K562 (cell line): ENCODE measurements at regions not wholly inside any gene's neighbourhood (a gene's known extent, or its start where the extent isn't known, plus 50 kb on each side); places are given as distances from the start of the nearest gene placed in this dataset.
"Not testable (repeated sequence)": the region's sequence is repeated elsewhere in the genome, so short reads cannot be mapped to it uniquely, and the experiment has no call there.

ENCODE experiments used
- CTCF ChIP-seq, 3 experiments: IDR thresholded peaks in 2 of 3; conservative IDR thresholded peaks in 1 of 3; 2 replicates each; pipeline ENCODE4 v1.5.1; 2011 to 2012; ENCODE audit warnings: low read length in 3 of 3, mild to moderate bottlenecking in 3 of 3, control low read depth in 2 of 3, improper control_type of control experiment in 1 of 3, inconsistent platforms in 1 of 3, low read depth in 1 of 3, mixed read lengths in 1 of 3, moderate library complexity in 1 of 3; ENCODE audit not compliant: insufficient read depth in 2 of 3
- EZH2 ChIP-seq: IDR thresholded peaks from 2 replicates; pipeline ENCODE4 v1.6.1; 2012; ENCODE audit warnings: low read depth, mild to moderate bottlenecking, inconsistent platforms, low read length, borderline replicate concordance
- FOXJ3 ChIP-seq: sonication (generic); formaldehyde crosslinking; IDR thresholded peaks from 2 replicates; pipeline ENCODE4 v1.4.0; 2020; ENCODE audit warnings: mild to moderate bottlenecking, missing genetic modification reagents
- LCOR ChIP-seq: sonication (generic); formaldehyde crosslinking; IDR thresholded peaks from 2 replicates; pipeline ENCODE4 v1.8.0; 2022; ENCODE audit warnings: mild to moderate bottlenecking, missing genetic modification reagents
- POLR2AphosphoS5 ChIP-seq: IDR thresholded peaks from 2 replicates; pipeline ENCODE4 v1.6.1; 2011; ENCODE audit warnings: mild to moderate bottlenecking, low read depth, low read length, moderate library complexity; ENCODE audit not compliant: control insufficient read depth, insufficient read depth
- POU5F1 ChIP-seq: fragments of 150-350 bp; IDR thresholded peaks from 2 replicates; pipeline ENCODE4 v1.6.1; 2014; ENCODE audit warnings: borderline replicate concordance, low read length, low read depth, mild to moderate bottlenecking; ENCODE audit not compliant: partially characterized antibody
- RCOR1 ChIP-seq, 2 experiments: IDR thresholded peaks; 2 replicates each; pipeline ENCODE4 v1.6.1; 2012; ENCODE audit warnings: low read depth in 2 of 2, low read length in 2 of 2, borderline replicate concordance in 1 of 2, improper control_type of control experiment in 1 of 2
- SREBF2 ChIP-seq: sonication (generic); formaldehyde crosslinking; IDR thresholded peaks from 2 replicates; pipeline ENCODE4 v1.4.0; 2020; ENCODE audit warnings: mild to moderate bottlenecking, missing genetic modification reagents
- TAF1 ChIP-seq: IDR thresholded peaks from 2 replicates; pipeline ENCODE4 v1.6.1; 2011; ENCODE audit warnings: mild to moderate bottlenecking, low read length, moderate library complexity; ENCODE audit not compliant: insufficient read depth, control insufficient read depth, severe bottlenecking; ENCODE audit errors: extremely low read depth
- ZC3H11A ChIP-seq: IDR thresholded peaks from 2 replicates; pipeline ENCODE4 v1.6.1; 2012; ENCODE audit warnings: low read depth, low read length, improper control_type of control experiment
- ZNF274 ChIP-seq: IDR thresholded peaks from 2 replicates; pipeline ENCODE4 v1.6.1; 2011; ENCODE audit warnings: low read depth, mild to moderate bottlenecking, low read length, moderate library complexity, borderline replicate concordance
- ZNF316 ChIP-seq: fragments of 450-650 bp; IDR thresholded peaks from 2 replicates; pipeline ENCODE4 v1.6.1; 2016
- TF ChIP-seq, protein P1 (sequence below): sonication (generic); formaldehyde crosslinking; IDR thresholded peaks from 2 replicates; pipeline ENCODE4 v1.8.1; 2022; ENCODE audit warnings: missing genetic modification reagents

DNA sequence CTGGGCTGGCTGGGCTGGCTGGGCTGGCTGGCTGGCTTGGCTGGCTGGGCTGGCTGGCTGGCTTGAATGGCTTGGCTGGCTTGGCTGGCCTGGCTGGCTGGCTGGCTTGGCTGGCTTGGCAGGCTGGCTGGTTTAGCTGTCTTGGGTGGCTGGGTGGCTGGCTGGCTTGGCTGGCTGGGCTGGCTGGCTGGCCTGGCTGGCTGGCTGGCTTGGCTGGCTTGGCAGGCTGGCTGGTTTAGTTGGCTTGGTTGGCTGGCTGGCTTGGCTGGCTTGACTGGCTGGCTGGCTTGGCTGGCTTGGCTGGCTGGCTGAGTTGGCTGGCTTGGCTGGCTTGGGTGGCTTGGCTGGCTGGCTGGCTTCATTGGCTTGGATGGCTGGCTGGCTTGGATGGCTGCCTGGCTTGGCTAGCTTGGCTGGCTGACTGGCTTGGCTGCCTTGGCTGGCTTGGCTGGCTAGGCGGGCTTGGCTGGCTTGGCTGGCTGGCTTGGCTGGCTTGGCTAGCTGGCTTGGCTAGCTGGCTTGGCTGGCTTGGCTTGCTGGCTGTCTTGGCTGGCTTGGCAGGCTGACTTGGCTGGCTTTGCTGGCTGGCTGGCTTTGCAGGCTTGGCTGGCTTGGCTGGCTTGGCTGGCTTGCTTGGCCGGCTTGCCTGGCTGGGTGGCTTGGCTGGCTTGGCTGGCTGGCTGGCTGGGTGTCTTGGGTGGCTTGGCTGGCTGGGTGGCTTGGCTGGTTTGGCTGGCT, 2807.2 kb downstream of the RPIA start:
- TF ChIP-seq EZH2; POLR2AphosphoS5; ZNF274; ZNF316; LCOR (CRISPR knock-in tag); POU5F1; CTCF (IDR thresholded peaks at IDR 0.05 in 2 of 3, conservative IDR thresholded peaks at IDR 0.05 in 1 of 3; ENCODE audit: insufficient read depth in 2 of 3, low read depth in 1 of 3, low read length in 3 of 3); SREBF2 (CRISPR knock-in tag); TAF1; RCOR1 (IDR thresholded peaks at IDR 0.05; ENCODE audit: borderline replicate concordance in 1 of 2, low read depth in 2 of 2, low read length in 2 of 2); FOXJ3 (CRISPR knock-in tag); ZC3H11A: not testable (repeated sequence)
- TF ChIP-seq, protein P1, sequence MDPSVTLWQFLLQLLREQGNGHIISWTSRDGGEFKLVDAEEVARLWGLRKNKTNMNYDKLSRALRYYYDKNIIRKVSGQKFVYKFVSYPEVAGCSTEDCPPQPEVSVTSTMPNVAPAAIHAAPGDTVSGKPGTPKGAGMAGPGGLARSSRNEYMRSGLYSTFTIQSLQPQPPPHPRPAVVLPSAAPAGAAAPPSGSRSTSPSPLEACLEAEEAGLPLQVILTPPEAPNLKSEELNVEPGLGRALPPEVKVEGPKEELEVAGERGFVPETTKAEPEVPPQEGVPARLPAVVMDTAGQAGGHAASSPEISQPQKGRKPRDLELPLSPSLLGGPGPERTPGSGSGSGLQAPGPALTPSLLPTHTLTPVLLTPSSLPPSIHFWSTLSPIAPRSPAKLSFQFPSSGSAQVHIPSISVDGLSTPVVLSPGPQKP (CRISPR knock-in tag) = not testable (repeated sequence)
